Subcutaneous abdominal adipose tissue (tissue), 5 donors: ENCODE measurements at regions not wholly inside any gene's neighbourhood (a gene's known extent, or its start where the extent isn't known, plus 50 kb on each side); places are given as distances from the start of the nearest gene placed in this dataset.
"Not testable (repeated sequence)": the region's sequence is repeated elsewhere in the genome, so short reads cannot be mapped to it uniquely, and the experiment has no call there.

Experiments used
- H3K27ac ChIP-seq: one replicate; pipeline ENCODE4 v1.7.0; 2013; ENCODE audit warnings: low read depth, mild to moderate bottlenecking, inconsistent platforms, low read length, moderate library complexity
- H3K27me3 ChIP-seq, 5 donors: one replicate each; pipeline ENCODE4 v1.7.0; 2013; ENCODE audit warnings: low read length in 5 of 5, inconsistent platforms in 1 of 5; ENCODE audit not compliant: control insufficient read depth in 5 of 5, insufficient read depth in 4 of 5
- H3K36me3 ChIP-seq, 5 donors: one replicate each; pipeline ENCODE4 v1.7.0; 2013; ENCODE audit warnings: low read length in 5 of 5; ENCODE audit not compliant: control insufficient read depth in 5 of 5, insufficient read depth in 5 of 5
- H3K4me1 ChIP-seq, 5 donors: one replicate each; pipeline ENCODE4 v1.7.0; 2013; ENCODE audit warnings: low read length in 5 of 5, mild to moderate bottlenecking in 3 of 5, moderate library complexity in 1 of 5; ENCODE audit not compliant: control insufficient read depth in 5 of 5, insufficient read depth in 5 of 5
- H3K4me3 ChIP-seq, 5 donors: one replicate each; pipeline ENCODE4 v1.7.0; 2013; ENCODE audit warnings: low read length in 5 of 5, low read depth in 1 of 5
- H3K9ac ChIP-seq, 5 donors: one replicate each; pipeline ENCODE4 v1.7.0; 2013; ENCODE audit warnings: low read length in 5 of 5, mild to moderate bottlenecking in 4 of 5, moderate library complexity in 3 of 5
- H3K9me3 ChIP-seq, 5 donors: one replicate each; pipeline ENCODE4 v1.7.0; 2013; ENCODE audit warnings: low read length in 5 of 5; ENCODE audit not compliant: control insufficient read depth in 5 of 5
- donor health status: healthy.
- donor health status: healthy.
- donor health status: healthy.
- donor health status: healthy.
- donor health status: healthy.

DNA sequence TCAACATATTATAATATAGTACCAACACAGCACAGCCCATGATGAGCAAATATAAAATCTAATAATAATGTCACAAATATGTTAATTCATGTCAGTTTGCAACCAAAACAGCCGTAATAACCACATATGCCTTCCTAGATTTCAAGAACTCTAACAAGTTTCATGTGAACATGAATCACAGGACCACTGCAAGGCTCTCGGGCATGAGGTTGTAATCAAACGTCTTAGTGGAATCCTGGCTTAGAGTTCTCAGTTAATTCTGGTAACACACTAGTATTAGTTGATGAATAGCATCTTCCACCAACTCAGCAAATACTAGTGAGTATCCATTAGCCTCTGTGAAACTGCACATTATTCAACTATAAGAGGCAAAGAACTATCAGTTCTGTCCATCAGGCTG is 379.3 kb upstream of the TENM3 start:
- Histone ChIP-seq H3K9me3 (no peaks in the 10 kb centered on the region), H3K27me3 (no peaks in the 10 kb centered on the region), H3K36me3 (no peaks in the 10 kb centered on the region), H3K4me3 (no peak overlapping the region), H3K27ac (no peak overlapping the region), H3K9ac (no peak overlapping the region), H3K4me1 (peaks cover 0 to 4% (median 0%) of the 10 kb centered on the region in 5 donors)

DNA sequence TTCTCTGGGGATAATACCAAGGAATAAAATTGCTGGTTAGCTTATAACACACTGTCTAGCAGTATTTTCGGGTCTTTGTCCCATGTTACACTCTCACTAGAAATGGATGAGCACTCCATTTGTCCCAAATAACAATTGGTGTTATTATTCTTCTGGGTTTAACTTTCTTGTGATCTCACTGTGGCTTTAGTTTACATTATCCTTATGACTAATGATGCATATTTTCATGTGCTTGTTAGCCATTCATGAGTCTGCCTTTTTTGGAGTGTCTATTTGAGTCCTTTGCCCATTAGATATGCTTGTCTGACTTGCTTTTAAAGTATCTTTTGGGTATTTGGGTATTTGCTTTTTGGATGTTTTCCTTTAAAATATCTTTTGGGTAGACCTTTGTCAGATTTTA is 372.9 kb upstream of the TENM3 start:
- Histone ChIP-seq H3K27ac (no peak overlapping the region), H3K9ac (no peak overlapping the region), H3K4me3 (no peak overlapping the region), H3K9me3 (no peaks in the 10 kb centered on the region), H3K36me3 (no peaks in the 10 kb centered on the region), H3K4me1 (no peaks in the 10 kb centered on the region), H3K27me3 (no peaks in the 10 kb centered on the region)

DNA sequence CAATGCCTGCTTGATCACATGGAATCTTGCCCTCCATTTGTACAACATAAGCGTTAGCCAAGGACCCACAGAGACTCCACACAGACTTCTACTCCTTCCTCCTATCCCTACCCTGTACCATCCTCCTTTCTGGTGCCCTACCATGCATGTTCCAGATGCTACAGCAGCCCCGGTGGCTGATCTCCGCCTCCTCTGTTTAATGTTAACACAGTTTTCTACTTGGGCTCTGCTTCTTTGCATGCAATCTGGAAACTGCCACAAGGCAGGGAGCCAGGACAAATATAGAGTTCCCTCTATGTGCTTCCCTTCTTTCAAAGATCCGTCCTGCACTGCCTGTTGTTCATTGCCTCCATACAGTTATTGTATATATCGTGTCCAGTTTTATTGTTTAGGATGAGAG is 368.6 kb upstream of the TENM3 start:
- Histone ChIP-seq H3K9ac (no peak overlapping the region), H3K9me3 (no peaks in the 10 kb centered on the region), H3K27me3 (no peaks in the 10 kb centered on the region), H3K4me1 (no peaks in the 10 kb centered on the region), H3K27ac (no peak overlapping the region), H3K4me3 (no peak overlapping the region), H3K36me3 (no peaks in the 10 kb centered on the region)

DNA sequence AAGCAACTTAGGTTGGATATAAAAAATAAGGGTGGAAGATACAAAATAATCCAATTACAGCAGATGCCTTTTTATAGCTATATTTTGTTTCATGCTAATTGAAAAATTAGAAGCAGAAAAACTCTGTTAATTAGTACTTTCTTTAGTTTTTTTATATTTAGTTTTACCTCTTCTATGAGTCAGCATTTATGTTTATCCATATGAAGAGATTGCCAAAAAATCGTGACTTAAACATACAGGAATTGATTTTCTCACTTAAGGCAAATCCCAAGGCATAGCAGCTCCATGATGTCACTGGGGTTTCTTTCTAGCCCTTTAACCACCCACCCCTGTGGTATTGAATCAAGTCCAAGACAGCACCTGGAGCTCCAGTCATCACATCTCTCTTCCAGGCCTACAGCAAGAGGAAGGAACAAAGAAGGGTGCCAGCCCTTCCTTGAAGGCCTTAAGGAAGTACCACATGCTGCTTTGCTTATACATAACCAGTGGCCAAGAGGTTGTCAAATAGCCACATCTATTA is 365.8 kb upstream of the TENM3 start:
- Histone ChIP-seq H3K27ac (no peak overlapping the region), H3K27me3 (no peaks in the 10 kb centered on the region), H3K4me3 (no peak overlapping the region), H3K4me1 (no peaks in the 10 kb centered on the region), H3K9ac (no peak overlapping the region), H3K36me3 (no peaks in the 10 kb centered on the region), H3K9me3 (no peaks in the 10 kb centered on the region)

DNA sequence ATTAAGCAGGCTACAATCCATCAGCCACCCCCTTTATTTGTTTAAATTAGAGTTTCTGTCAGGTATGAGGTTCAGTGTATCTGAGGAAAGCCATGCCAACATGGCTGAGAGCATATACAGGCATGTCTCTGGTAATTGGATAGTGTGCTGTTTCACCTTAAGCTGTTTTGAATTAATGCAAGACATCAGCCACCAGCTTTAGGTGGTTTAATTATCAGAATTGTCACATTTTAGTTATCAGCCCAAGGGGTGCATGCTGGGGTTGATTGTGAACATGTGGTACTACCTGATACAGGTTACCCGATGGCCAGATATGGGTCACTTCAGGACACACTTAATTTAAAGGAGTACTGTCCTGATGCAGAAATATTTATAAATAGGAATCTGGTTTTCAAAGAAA is 353.2 kb upstream of the TENM3 start:
- Histone ChIP-seq H3K27ac (no peak overlapping the region), H3K4me1 (no peaks in the 10 kb centered on the region), H3K27me3 (no peaks in the 10 kb centered on the region), H3K9ac (no peak overlapping the region), H3K9me3 (peaks cover 0 to 6% (median 0%) of the 10 kb centered on the region in 5 donors), H3K4me3 (no peak overlapping the region), H3K36me3 (no peaks in the 10 kb centered on the region)

DNA sequence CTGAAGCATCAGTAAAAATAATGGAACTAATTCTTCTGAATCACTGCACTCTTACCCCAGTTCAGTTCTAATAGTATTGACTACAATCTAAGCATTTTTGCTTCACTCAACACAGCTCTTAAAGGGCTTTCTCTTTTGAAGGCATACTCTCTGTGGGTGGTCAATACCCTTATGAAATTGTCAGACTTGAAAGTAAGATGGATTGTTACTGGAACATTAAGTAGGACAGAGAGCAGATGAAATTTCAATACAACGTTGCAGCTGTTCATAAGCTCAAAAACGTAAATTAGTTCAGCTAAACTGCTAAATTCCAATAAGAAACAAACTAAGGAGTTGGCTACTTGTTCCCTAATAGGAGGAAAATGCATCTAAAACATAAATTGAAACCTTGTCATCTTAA is 352.3 kb upstream of the TENM3 start:
- Histone ChIP-seq H3K36me3 (no peaks in the 10 kb centered on the region), H3K4me1 (no peaks in the 10 kb centered on the region), H3K4me3 (no peak overlapping the region), H3K9ac (no peak overlapping the region), H3K9me3 (peaks cover 0 to 6% (median 0%) of the 10 kb centered on the region in 5 donors), H3K27ac (no peak overlapping the region), H3K27me3 (no peaks in the 10 kb centered on the region)

DNA sequence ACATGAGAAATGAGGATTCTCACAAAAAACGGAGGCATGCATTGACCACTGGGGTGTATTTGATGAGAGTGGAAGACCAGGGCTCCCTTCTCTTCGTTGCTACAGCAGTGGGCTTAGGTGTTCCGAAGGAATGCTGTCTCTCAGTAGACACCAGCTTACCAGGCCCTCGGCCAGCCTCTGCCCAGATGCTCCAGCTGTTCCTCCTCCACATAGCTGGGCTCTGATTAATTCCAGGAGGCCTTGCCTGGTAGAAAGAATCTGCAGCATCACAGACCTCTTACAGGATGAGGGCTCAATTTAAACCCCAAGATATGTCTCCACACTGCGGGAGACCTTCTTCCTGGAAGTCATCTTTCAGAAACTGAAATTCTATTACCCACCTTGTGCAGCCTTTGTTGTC is 346.6 kb upstream of the TENM3 start:
- Histone ChIP-seq H3K4me3 (no peak overlapping the region), H3K27ac (no peak overlapping the region), H3K36me3 (no peaks in the 10 kb centered on the region), H3K9me3 (no peaks in the 10 kb centered on the region), H3K27me3 (no peaks in the 10 kb centered on the region), H3K9ac (no peak overlapping the region), H3K4me1 (no peaks in the 10 kb centered on the region)

DNA sequence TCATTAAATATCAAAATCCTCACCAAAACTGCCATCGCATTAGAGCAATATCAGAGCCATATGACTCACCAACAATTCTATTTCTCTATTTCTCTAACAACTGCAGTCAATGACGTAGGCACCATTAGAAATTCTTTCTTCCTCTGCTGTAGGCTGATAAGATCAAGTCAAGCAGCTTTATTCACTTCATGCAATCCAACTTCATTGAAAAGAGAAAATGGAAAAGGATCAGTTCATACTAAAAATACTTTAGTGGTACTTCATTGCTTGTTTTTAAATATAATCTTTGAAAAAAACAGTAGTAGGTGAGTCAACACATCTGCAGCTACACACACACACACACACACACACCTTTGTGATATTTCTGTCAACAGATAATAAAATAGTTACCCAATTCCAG is 345.3 kb upstream of the TENM3 start:
- no peaks in the 10 kb centered on the region for H3K27me3 ChIP-seq
- no peak overlapping the region for H3K9ac ChIP-seq
- no peaks in the 10 kb centered on the region for H3K36me3 ChIP-seq
- no peaks in the 10 kb centered on the region for H3K4me1 ChIP-seq
- peaks cover 0 to 3% (median 0%) of the 10 kb centered on the region in 5 donors for H3K9me3 ChIP-seq
- H3K27ac ChIP-seq: no peak overlapping the region
- H3K4me3 ChIP-seq: no peak overlapping the region

DNA sequence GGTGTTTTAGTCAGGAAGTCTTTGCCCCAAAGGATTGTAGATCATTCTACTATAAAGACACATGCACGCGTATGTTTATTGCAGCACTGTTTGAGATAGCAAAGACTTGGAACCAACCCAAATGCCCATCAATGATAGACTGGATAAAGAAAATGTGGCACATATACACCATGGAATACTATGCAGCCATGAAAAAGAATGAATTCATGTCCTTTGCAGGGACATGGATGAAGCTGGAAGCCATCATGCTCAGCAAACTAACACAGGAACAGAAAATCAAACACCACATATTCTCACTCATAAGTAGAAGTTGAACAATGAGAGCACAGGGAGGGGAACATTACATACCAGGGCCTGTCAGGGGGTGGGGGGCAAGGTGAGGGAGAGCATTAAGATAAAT is 340.8 kb upstream of the TENM3 start:
- not testable (repeated sequence) for H3K9me3 ChIP-seq, H3K4me1 ChIP-seq, H3K27me3 ChIP-seq, H3K27ac ChIP-seq, H3K36me3 ChIP-seq, H3K9ac ChIP-seq, H3K4me3 ChIP-seq

DNA sequence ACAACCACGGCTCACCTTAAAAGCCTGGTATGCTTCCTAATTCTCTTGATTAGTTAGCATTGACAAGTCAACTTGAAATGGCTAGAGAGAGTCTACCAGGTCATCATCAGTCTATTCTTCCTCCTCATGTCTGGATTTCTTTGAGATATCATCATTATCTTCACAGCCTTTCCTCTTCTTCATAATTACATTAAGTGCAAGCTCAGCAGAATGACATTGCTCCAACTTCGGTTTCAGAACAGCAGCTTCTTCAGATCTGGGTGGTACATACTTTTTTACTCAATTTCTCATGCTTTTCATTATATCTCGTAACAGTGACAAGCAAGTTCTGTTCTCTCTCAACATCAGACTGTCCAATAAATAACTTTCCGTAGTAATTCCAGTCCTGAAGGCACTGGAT is 337.5 kb upstream of the TENM3 start:
- Histone ChIP-seq H3K9ac (no peak overlapping the region), H3K27ac (no peak overlapping the region), H3K4me1 (no peaks in the 10 kb centered on the region), H3K4me3 (no peak overlapping the region), H3K9me3 (peaks cover 0 to 4% (median 0%) of the 10 kb centered on the region in 5 donors), H3K36me3 (no peaks in the 10 kb centered on the region), H3K27me3 (no peaks in the 10 kb centered on the region)

DNA sequence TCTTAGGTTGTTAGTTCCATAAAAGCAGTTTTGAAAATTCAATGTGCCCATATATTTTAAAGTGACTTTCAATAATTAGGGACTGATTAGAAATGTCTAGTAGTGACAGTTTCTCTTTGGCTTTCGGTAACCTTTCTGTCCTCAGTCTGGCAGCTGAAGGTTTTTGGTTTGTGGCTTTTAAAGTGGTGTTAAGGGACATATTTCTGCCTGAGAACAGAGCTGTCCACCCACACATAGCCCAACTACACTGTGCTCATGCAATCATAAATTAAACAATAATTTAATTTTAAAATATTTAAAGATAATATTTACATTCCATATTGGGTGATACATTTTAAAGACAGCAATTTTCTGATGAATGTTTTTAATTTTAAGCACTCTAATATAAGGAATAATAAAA is 335.0 kb upstream of the TENM3 start:
- Histone ChIP-seq H3K4me3 (no peak overlapping the region), H3K9ac (no peak overlapping the region), H3K27me3 (no peaks in the 10 kb centered on the region), H3K36me3 (no peaks in the 10 kb centered on the region), H3K9me3 (peaks cover 0 to 3% (median 2%) of the 10 kb centered on the region in 5 donors), H3K27ac (no peak overlapping the region), H3K4me1 (no peaks in the 10 kb centered on the region)
